H1 (cell line): ENCODE measurements at regions not wholly inside any gene's neighbourhood (a gene's known extent, or its start where the extent isn't known, plus 50 kb on each side); places are given as distances from the start of the nearest gene placed in this dataset.
A peak's percentile ranks its signal among the peaks of the same experiment; 100 is the strongest.

Source experiments
- CTCF ChIA-PET: fragments of 300-600 bp; sonication (Branson Sonifier 250); formaldehyde crosslinking; loops from one replicate; lab custom pipeline; 2021; ENCODE audit not compliant: partially characterized antibody; lab: Charles Lee
- POLR2A ChIA-PET: fragments of 300-600 bp; sonication (Branson Sonifier 250); formaldehyde crosslinking; loops from one replicate; lab custom pipeline; 2021; ENCODE audit warnings: inconsistent platforms; ENCODE audit not compliant: partially characterized antibody; lab: Charles Lee
- DNase-seq, 2 experiments: peaks; one replicate each; pipeline versions ENCODE4 v3.0.0 to v3.0.0-alpha.2; 2010 to 2022; ENCODE audit warnings: low spot score in 2 of 2, low read depth in 1 of 2, mixed read lengths in 1 of 2
- FAIRE-seq: peaks from 2 replicates; lab custom pipeline; 2011; peaks lifted over from hg19 to GRCh38; lab: Jason Lieb, UNC
- H2AFZ ChIP-seq: 2 replicates; pipeline ENCODE4 v1.8.1; 2012; ENCODE audit warnings: low read length, inconsistent platforms
- H2AK5ac ChIP-seq: 2 replicates; pipeline ENCODE4 v1.6.1; 2013; ENCODE audit warnings: low read depth, low read length
- H2BK120ac ChIP-seq: replicated peaks from 2 replicates; pipeline ENCODE3; 2013; ENCODE audit warnings: low read depth, low read length, inconsistent platforms
- H2BK12ac ChIP-seq: 2 replicates; pipeline ENCODE4 v1.6.1; 2013; ENCODE audit warnings: low read depth, low read length
- H2BK15ac ChIP-seq: 2 replicates; pipeline ENCODE4 v1.6.1; 2013; ENCODE audit warnings: low read length
- H2BK20ac ChIP-seq: 2 replicates; pipeline ENCODE4 v1.6.1; 2013; ENCODE audit warnings: low read length
- H2BK5ac ChIP-seq: 2 replicates; pipeline ENCODE4 v1.6.1; 2013; ENCODE audit warnings: low read depth, low read length
- H3K14ac ChIP-seq: 2 replicates; pipeline ENCODE4 v1.6.1; 2013; ENCODE audit warnings: inconsistent platforms; ENCODE audit not compliant: insufficient read length
- H3K18ac ChIP-seq: 2 replicates; pipeline ENCODE4 v1.6.1; 2013; ENCODE audit warnings: low read length; ENCODE audit errors: extremely low read depth
- H3K23ac ChIP-seq: 2 replicates; pipeline ENCODE4 v1.6.1; 2013; ENCODE audit warnings: inconsistent platforms; ENCODE audit not compliant: insufficient read length
- H3K23me2 ChIP-seq: 2 replicates; pipeline ENCODE4 v1.6.1; 2013; ENCODE audit warnings: low read depth, low read length
- H3K27ac ChIP-seq: 2 replicates; pipeline ENCODE4 v1.6.1; 2011; ENCODE audit warnings: low read depth, low read length, inconsistent platforms
- H3K27me3 ChIP-seq, 4 experiments: replicated peaks in 1 of 4; 1 replicate in 1 of 4; 2 replicates in 3 of 4; pipeline versions ENCODE4 v1.6.1 to v1.8.1; 2011 to 2013; ENCODE audit warnings: low read length in 3 of 4, mild to moderate bottlenecking in 3 of 4, inconsistent platforms in 2 of 4, mixed read lengths in 2 of 4, moderate library complexity in 1 of 4; ENCODE audit not compliant: control insufficient read depth in 3 of 4, insufficient read depth in 3 of 4; ENCODE audit errors: extremely low read depth in 1 of 4
- H3K36me3 ChIP-seq, 4 experiments: 2 replicates each; pipeline versions ENCODE4 v1.6.1 to v1.8.1; 2011 to 2013; ENCODE audit warnings: mild to moderate bottlenecking in 4 of 4, low read length in 3 of 4, moderate library complexity in 2 of 4, control low read depth in 1 of 4, inconsistent platforms in 1 of 4; ENCODE audit not compliant: insufficient read depth in 4 of 4, control insufficient read depth in 2 of 4
- H3K4ac ChIP-seq: replicated peaks from 2 replicates; pipeline ENCODE3; 2013; ENCODE audit warnings: low read length, low read depth, mixed read lengths, inconsistent platforms; ENCODE audit not compliant: insufficient read length
- H3K4me1 ChIP-seq, 4 experiments: replicated peaks in 1 of 4; 1 replicate in 1 of 4; 2 replicates in 3 of 4; pipeline versions ENCODE4 v1.6.1 to v1.8.1; 2011 to 2013; ENCODE audit warnings: low read length in 3 of 4, inconsistent platforms in 2 of 4, mixed read lengths in 1 of 4; ENCODE audit not compliant: insufficient read depth in 4 of 4, control insufficient read depth in 3 of 4
- H3K4me2 ChIP-seq, 2 experiments: 2 replicates each; pipeline versions ENCODE4 v1.6.1 to v1.8.1; 2011 to 2013; ENCODE audit warnings: low read depth in 2 of 2, low read length in 2 of 2, control low read depth in 1 of 2, inconsistent platforms in 1 of 2, mild to moderate bottlenecking in 1 of 2; ENCODE audit not compliant: insufficient read depth in 1 of 2
- H3K4me3 ChIP-seq, 4 experiments: fragments of 200-600, 300-600 bp in 1 of 4; sonication (generic), shearing (Covaris generic), sonication (Bioruptor Twin) in 1 of 4; 2 replicates each; pipeline versions ENCODE4 v1.5.1 to v1.8.1; 2011 to 2016; ENCODE audit warnings: low read length in 4 of 4, low read depth in 3 of 4, control low read depth in 2 of 4, inconsistent platforms in 2 of 4, mild to moderate bottlenecking in 2 of 4, mixed read lengths in 1 of 4, moderate library complexity in 1 of 4; ENCODE audit not compliant: insufficient read depth in 2 of 4; ENCODE audit errors: extremely low read depth in 1 of 4
- H3K56ac ChIP-seq: replicated peaks from 2 replicates; pipeline ENCODE3; 2013; ENCODE audit warnings: low read depth, mild to moderate bottlenecking, mixed read lengths, low read length, inconsistent platforms; ENCODE audit not compliant: insufficient read length
- H3K79me1 ChIP-seq: 2 replicates; pipeline ENCODE4 v1.6.1; 2013; ENCODE audit warnings: low read depth, low read length, control low read depth
- H3K79me2 ChIP-seq, 2 experiments: 2 replicates each; pipeline versions ENCODE4 v1.6.1 to v1.8.1; 2012 to 2013; ENCODE audit warnings: low read length in 2 of 2, mild to moderate bottlenecking in 2 of 2, inconsistent platforms in 1 of 2; ENCODE audit not compliant: insufficient read depth in 2 of 2, control insufficient read depth in 1 of 2
- H3K9ac ChIP-seq, 4 experiments: replicated peaks in 1 of 4; 1 replicate in 1 of 4; 2 replicates in 3 of 4; pipeline versions ENCODE4 v1.6.1 to v1.8.1; 2011 to 2013; ENCODE audit warnings: low read depth in 3 of 4, low read length in 3 of 4, control low read depth in 2 of 4, mild to moderate bottlenecking in 2 of 4, moderate library complexity in 2 of 4, inconsistent platforms in 1 of 4; ENCODE audit errors: extremely low read depth in 1 of 4
- H3K9me3 ChIP-seq, 2 experiments: 2 replicates each; pipeline versions ENCODE4 v1.6.1 to v1.8.1; 2012 to 2013; ENCODE audit warnings: mild to moderate bottlenecking in 2 of 2, moderate library complexity in 2 of 2, control low read depth in 1 of 2, inconsistent platforms in 1 of 2, low read depth in 1 of 2, low read length in 1 of 2, mixed read lengths in 1 of 2; ENCODE audit not compliant: insufficient read depth in 2 of 2
- H4K20me1 ChIP-seq, 2 experiments: replicated peaks in 1 of 2; 2 replicates each; pipeline versions ENCODE3 to v1.8.1; 2011 to 2013; ENCODE audit warnings: inconsistent platforms in 2 of 2, low read length in 2 of 2, mild to moderate bottlenecking in 1 of 2; ENCODE audit not compliant: insufficient read depth in 2 of 2, control insufficient read depth in 1 of 2
- H4K5ac ChIP-seq: 2 replicates; pipeline ENCODE4 v1.6.1; 2013; ENCODE audit warnings: low read length, low read depth, mixed read lengths, inconsistent platforms; ENCODE audit not compliant: insufficient read length
- H4K8ac ChIP-seq: 2 replicates; pipeline ENCODE4 v1.8.0; 2013; ENCODE audit warnings: mild to moderate bottlenecking, moderate library complexity, low read length, inconsistent platforms; ENCODE audit not compliant: insufficient read depth; ENCODE audit errors: extremely low read depth
- H4K91ac ChIP-seq: replicated peaks from 2 replicates; pipeline ENCODE3; 2013; ENCODE audit warnings: low read length, mixed read lengths, inconsistent platforms; ENCODE audit not compliant: insufficient read length
- PHF8 ChIP-seq: fragments of 200-600 bp; sonication (generic); conservative IDR thresholded peaks from 2 replicates; pipeline ENCODE4 v1.7.1; 2012; ENCODE audit warnings: low read depth, mild to moderate bottlenecking, inconsistent platforms, low read length, moderate library complexity
- SIN3A ChIP-seq, 2 experiments: IDR thresholded peaks in 1 of 2; conservative IDR thresholded peaks in 1 of 2; 2 replicates each; pipeline ENCODE4 v1.6.1; 2011 to 2012; ENCODE audit warnings: low read length in 2 of 2, improper control_type of control experiment in 1 of 2, low read depth in 1 of 2, mild to moderate bottlenecking in 1 of 2
- SIX5 ChIP-seq: IDR thresholded peaks from 2 replicates; pipeline ENCODE4 v1.6.1; 2011; ENCODE audit warnings: mild to moderate bottlenecking, low read depth, low read length
- TAF1 ChIP-seq: IDR thresholded peaks from 2 replicates; pipeline ENCODE4 v1.6.1; 2011; ENCODE audit warnings: mild to moderate bottlenecking, low read depth, low read length
- WGBS, 2 experiments: shearing (Covaris generic) in 1 of 2; methylation state at CpG; one replicate each; pipeline versions ENCODE4 v1.1.6 to v1.1.7; 2013 to 2015; ENCODE audit warnings: low lambda C conversion rate in 2 of 2, mixed read lengths in 2 of 2, inconsistent platforms in 1 of 2, low coverage in 1 of 2, missing lambda C conversion rate in 1 of 2; ENCODE audit not compliant: insufficient replicate concordance in 2 of 2, insufficient coverage in 1 of 2, insufficient read length in 1 of 2; ENCODE audit errors: extremely low coverage in 1 of 2, missing lambda C conversion rate in 1 of 2; 5-methylcytosine and 5-hydroxymethylcytosine counted together

DNA sequence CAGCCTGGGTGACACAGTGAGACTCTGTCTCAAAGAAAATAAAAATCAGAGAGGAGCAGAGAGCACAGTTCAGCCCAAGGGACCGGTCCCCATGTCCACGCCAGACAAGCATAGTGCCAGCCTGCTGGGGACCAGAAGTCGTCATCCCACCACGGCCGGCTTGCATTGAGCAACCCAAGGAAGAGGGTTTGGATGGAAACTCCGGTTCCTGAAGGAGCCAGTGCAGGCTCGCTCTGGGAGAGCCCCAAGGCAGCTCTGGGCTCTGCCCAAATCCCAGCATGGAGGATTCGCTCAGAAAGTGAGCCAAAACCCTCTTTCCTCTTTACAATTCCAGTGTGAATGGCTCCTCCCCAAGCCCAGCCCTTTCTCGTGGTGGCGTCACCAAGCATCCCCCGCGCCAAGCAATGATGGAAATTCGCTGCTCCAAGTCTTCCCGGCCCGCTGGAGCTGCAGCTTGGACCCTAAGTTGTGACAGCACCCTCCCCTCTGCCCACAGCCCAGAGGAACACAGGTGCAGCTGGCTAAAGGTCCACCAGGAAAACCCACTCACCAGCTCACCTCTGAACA lies 64.1 kb upstream of the SLC25A33 start:
- H3K18ac ChIP-seq, result no peak overlapping the region
- 87% methylated on average over 14 of the region's 15 CpGs; no CpG with 5 or more reads in 1 of the 2 experiments for WGBS, 2 experiments
- H3K23ac ChIP-seq, result no peak overlapping the region
- no peak overlapping the region for H2BK12ac ChIP-seq
- H3K9me3 ChIP-seq, result no peaks in the 10 kb centered on the region
- no peak overlapping the region for H3K4me3 ChIP-seq
- H4K5ac ChIP-seq, result no peak overlapping the region
- H3K56ac ChIP-seq, result no peak overlapping the region
- no peak overlapping the region for H3K9ac ChIP-seq
- DNase-seq (no peak), FAIRE-seq (no peak)
- no peak overlapping the region for H2BK20ac ChIP-seq
- H3K4ac ChIP-seq, result no peak overlapping the region
- no peak overlapping the region for H3K27ac ChIP-seq
- POLR2A ChIA-PET, result interaction anchor here (1.1 kb wide), 1 partner anchor 222 kb away, joined by 3 read pairs; no protein-coding TSS in a partner anchor
- no peaks in the 10 kb centered on the region for H3K36me3 ChIP-seq
- H3K27me3 ChIP-seq, result no peaks in the 10 kb centered on the region
- H3K4me1 ChIP-seq, result no peaks in the 10 kb centered on the region
- H3K23me2 ChIP-seq, result no peaks in the 10 kb centered on the region
- no peak overlapping the region for H3K4me2 ChIP-seq
- peak overlapping the region; percentile 46; the same call in 1 of the 2 replicates for H2BK15ac ChIP-seq
- H4K91ac ChIP-seq, result no peak overlapping the region
- H3K79me1 ChIP-seq, result no peaks in the 10 kb centered on the region
- no peak overlapping the region for H2BK5ac ChIP-seq
- H2BK120ac ChIP-seq, result no peak overlapping the region
- H2AFZ ChIP-seq, result 0 out of 2 replicates have a peak overlapping the region, but pooled peaks have one; percentile 70
- no peak overlapping the region for H4K8ac ChIP-seq
- no peak overlapping the region for H2AK5ac ChIP-seq
- CTCF ChIA-PET, result interaction anchor here (0.7 to 1.5 kb wide), 4 partner anchors 20 to 179 kb away, joined by 3 to 7 read pairs (median 4); no protein-coding TSS in a partner anchor
- peaks cover 0 to 8% of the 10 kb centered on the region in 2 experiments for H4K20me1 ChIP-seq
- TF ChIP-seq SIX5, result no peak
- TF ChIP-seq TAF1, result no peak
- no peak for TF ChIP-seq SIN3A (conservative IDR thresholded peaks at IDR 0.05 in 1 of 2, IDR thresholded peaks at IDR 0.05 in 1 of 2; ENCODE audit: low read depth in 1 of 2, low read length in 2 of 2)
- TF ChIP-seq PHF8, result no peak
- H3K79me2 ChIP-seq, result no peaks in the 10 kb centered on the region; a peak in 1 of 4 replicates
- no peak overlapping the region for H3K14ac ChIP-seq
